ENCODE measurements at regions not wholly inside any gene's neighbourhood (a gene's known extent, or its start where the extent isn't known, plus 50 kb on each side); places are given as distances from the start of the nearest gene placed in this dataset.

DNA sequence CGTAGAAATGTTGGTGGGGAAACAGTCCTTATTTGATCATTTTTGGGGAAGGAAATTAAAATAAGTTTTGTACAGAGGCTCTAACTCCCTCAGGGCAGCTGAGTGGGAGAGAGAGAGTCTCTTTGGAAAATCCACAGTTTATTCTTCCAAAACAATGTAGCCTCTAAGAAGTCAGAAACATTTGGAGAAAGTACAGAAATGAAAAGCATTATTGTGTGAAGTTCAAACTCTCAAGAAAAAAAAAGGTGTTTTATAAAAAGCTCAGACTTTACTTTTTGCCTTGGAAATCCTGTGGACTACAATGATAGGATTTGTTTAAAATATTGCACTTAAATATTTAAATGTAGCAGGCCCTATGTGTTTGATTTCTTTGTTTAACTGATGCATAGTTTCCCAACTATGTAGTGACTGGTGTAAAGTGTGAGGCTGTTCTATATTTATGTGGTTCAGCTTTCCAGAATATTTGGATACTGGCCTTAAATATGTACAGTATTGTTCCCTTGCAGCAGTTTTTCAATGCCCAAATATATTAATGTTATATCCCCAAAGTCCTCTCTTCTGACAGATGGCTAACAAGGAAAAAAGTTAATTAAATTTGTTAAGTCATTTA is 82.0 kb upstream of the OTOGL start:
- H3K9me3 Mint-ChIP-seq: peaks cover 0 to 2% of the 10 kb centered on the region in 2 experiments; a peak in 1 of 5 replicates
- Histone ChIP-seq H2BK12ac (ENCODE audit: insufficient read length, low read depth, low read length) (no peak overlapping the region), H2BK5ac (ENCODE audit: insufficient read length, low read length) (no peak overlapping the region), H3K23me2 (ENCODE audit: insufficient read length, low read depth, low read length, poor library complexity, severe bottlenecking) (no peaks in the 10 kb centered on the region), H2BK20ac (ENCODE audit: low read depth, low read length, poor library complexity, severe bottlenecking) (no peak overlapping the region), H3K14ac (ENCODE audit: insufficient read depth, low read length) (no peak overlapping the region), H2BK15ac (ENCODE audit: low read depth, low read length) (no peak overlapping the region), H3K9me3 (ENCODE audit: control insufficient read depth, low read depth, low read length) (no peaks in the 10 kb centered on the region), H4K91ac (ENCODE audit: insufficient read length, low read depth, low read length) (no peak overlapping the region), H2AFZ (ENCODE audit: low read length) (no peak overlapping the region), H3T11ph (ENCODE audit: low read length) (no peak overlapping the region), H3K79me2 (ENCODE audit: insufficient read depth, low read length) (no peaks in the 10 kb centered on the region), H4K8ac (replicated peaks; ENCODE audit: insufficient read length, low read depth, low read length) (no peak overlapping the region), H3K4ac (ENCODE audit: low read depth, low read length) (no peak overlapping the region), H3K4me1 (ENCODE audit: insufficient read depth, low read length) (peaks cover 3% of the 10 kb centered on the region; the same call in 1 of the 2 replicates), H2BK120ac (ENCODE audit: low read depth, low read length, poor library complexity, severe bottlenecking) (no peak overlapping the region), H3K4me2 (ENCODE audit: insufficient read depth, insufficient read length, low read length) (no peak overlapping the region), H3K56ac (ENCODE audit: insufficient read length, low read depth, low read length) (no peak overlapping the region), H3K23ac (ENCODE audit: insufficient read length, low read depth, low read length) (no peak overlapping the region), H4K20me1 (ENCODE audit: control insufficient read depth, insufficient read depth, insufficient read length) (no peaks in the 10 kb centered on the region), H2AK5ac (ENCODE audit: insufficient read length, low read length) (no peak overlapping the region), H3K27ac (ENCODE audit: insufficient read length, low read depth, low read length) (no peak overlapping the region), H4K5ac (ENCODE audit: insufficient read length, low read depth, low read length) (no peak overlapping the region), H3K79me1 (ENCODE audit: insufficient read depth, low read depth, low read length, poor library complexity, severe bottlenecking) (no peaks in the 10 kb centered on the region), H3K18ac (ENCODE audit: insufficient read length, low read depth, low read length) (no peak overlapping the region), H3K27me3 (ENCODE audit: insufficient read depth, low read length) (no peaks in the 10 kb centered on the region), H3K9ac (ENCODE audit: extremely low read depth, insufficient read length, low read length) (no peak overlapping the region)
- no peak for DNase-seq
- H3K27ac Mint-ChIP-seq: no peak overlapping the region
- H3K4me1 Mint-ChIP-seq: peaks cover 0 to 5% of the 10 kb centered on the region in 2 experiments; a peak in 2 of 4 replicates
- no CpG with 5 or more reads among the region's 1 CpG for WGBS (ENCODE audit: extremely low coverage, insufficient read length, low lambda C conversion rate)
- TF ChIP-seq, protein P1, sequence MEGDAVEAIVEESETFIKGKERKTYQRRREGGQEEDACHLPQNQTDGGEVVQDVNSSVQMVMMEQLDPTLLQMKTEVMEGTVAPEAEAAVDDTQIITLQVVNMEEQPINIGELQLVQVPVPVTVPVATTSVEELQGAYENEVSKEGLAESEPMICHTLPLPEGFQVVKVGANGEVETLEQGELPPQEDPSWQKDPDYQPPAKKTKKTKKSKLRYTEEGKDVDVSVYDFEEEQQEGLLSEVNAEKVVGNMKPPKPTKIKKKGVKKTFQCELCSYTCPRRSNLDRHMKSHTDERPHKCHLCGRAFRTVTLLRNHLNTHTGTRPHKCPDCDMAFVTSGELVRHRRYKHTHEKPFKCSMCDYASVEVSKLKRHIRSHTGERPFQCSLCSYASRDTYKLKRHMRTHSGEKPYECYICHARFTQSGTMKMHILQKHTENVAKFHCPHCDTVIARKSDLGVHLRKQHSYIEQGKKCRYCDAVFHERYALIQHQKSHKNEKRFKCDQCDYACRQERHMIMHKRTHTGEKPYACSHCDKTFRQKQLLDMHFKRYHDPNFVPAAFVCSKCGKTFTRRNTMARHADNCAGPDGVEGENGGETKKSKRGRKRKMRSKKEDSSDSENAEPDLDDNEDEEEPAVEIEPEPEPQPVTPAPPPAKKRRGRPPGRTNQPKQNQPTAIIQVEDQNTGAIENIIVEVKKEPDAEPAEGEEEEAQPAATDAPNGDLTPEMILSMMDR (conservative IDR thresholded peaks at IDR 0.05): no peak
- no peaks in the 10 kb centered on the region; a peak in 1 of 7 replicates for H3K36me3 Mint-ChIP-seq (ENCODE audit: insufficient read depth in 1 of 3, low read depth in 3 of 3)
- no peak overlapping the region for H3K4me3 Mint-ChIP-seq
- H3K27me3 Mint-ChIP-seq (ENCODE audit: low read depth): no peaks in the 10 kb centered on the region
